Hepatocyte (in vitro differentiated cells): ENCODE measurements at regions not wholly inside any gene's neighbourhood (a gene's known extent, or its start where the extent isn't known, plus 50 kb on each side); places are given as distances from the start of the nearest gene placed in this dataset.
"Not testable (repeated sequence)": the region's sequence is repeated elsewhere in the genome, so short reads cannot be mapped to it uniquely, and the experiment has no call there.

ENCODE experiments used
- DNase-seq: peaks from one replicate; pipeline ENCODE4 v3.0.0-alpha.2; 2016; ENCODE audit warnings: low spot score
- H2AFZ ChIP-seq: fragments of 200-600 bp; sonication (generic); 2 replicates; pipeline ENCODE4 v1.6.0; 2016; ENCODE audit warnings: antibody characterized with exemption, mild to moderate bottlenecking
- H3K27ac ChIP-seq: fragments of 200-600 bp; sonication (generic); 2 replicates; pipeline ENCODE4 v1.5.1; 2016; ENCODE audit warnings: mild to moderate bottlenecking
- H3K27me3 ChIP-seq: fragments of 200-600 bp; sonication (generic); 2 replicates; pipeline ENCODE4 v1.6.1; 2016
- H3K36me3 ChIP-seq: fragments of 200-600 bp; sonication (generic); replicated peaks from 2 replicates; pipeline ENCODE4 v1.5.1; 2016; ENCODE audit warnings: low read depth; ENCODE audit not compliant: insufficient read depth
- H3K4me1 ChIP-seq: fragments of 200-600 bp; sonication (generic); 2 replicates; pipeline ENCODE4 v1.5.1; 2016; ENCODE audit warnings: mild to moderate bottlenecking, moderate library complexity; ENCODE audit not compliant: insufficient read depth
- H3K4me2 ChIP-seq: fragments of 200-600 bp; sonication (generic); 2 replicates; pipeline ENCODE4 v1.6.0; 2016
- H3K4me3 ChIP-seq: fragments of 200-600 bp; sonication (generic); 2 replicates; pipeline ENCODE4 v1.5.1; 2016; ENCODE audit warnings: mild to moderate bottlenecking
- H3K79me2 ChIP-seq: fragments of 200-600 bp; sonication (generic); 2 replicates; pipeline ENCODE4 v1.6.0; 2017; ENCODE audit warnings: mild to moderate bottlenecking
- H3K9me2 ChIP-seq: fragments of 200-600 bp; sonication (generic); replicated peaks from 2 replicates; pipeline ENCODE4 v1.6.0; 2017; ENCODE audit warnings: mild to moderate bottlenecking; ENCODE audit not compliant: insufficient read depth
- H3K9me3 ChIP-seq: fragments of 200-600 bp; sonication (generic); 2 replicates; pipeline ENCODE4 v1.5.1; 2016; ENCODE audit warnings: low read depth, mild to moderate bottlenecking
- H4K20me1 ChIP-seq: fragments of 200-600 bp; sonication (generic); 2 replicates; pipeline ENCODE4 v1.6.0; 2016; ENCODE audit warnings: mild to moderate bottlenecking; ENCODE audit not compliant: insufficient read depth, poor library complexity, severe bottlenecking
- EZH2 ChIP-seq: fragments of 200-600 bp; sonication (generic); IDR thresholded peaks from 2 replicates; pipeline ENCODE4 v1.6.1; 2016; ENCODE audit warnings: antibody characterized with exemption, mild to moderate bottlenecking, borderline replicate concordance
- EZH2phosphoT487 ChIP-seq: fragments of 200-600 bp; sonication (generic); IDR thresholded peaks from one replicate; pipeline ENCODE4 v1.6.1; 2018; ENCODE audit warnings: antibody characterized with exemption, mild to moderate bottlenecking, low read depth, moderate library complexity; ENCODE audit not compliant: unreplicated experiment, severe bottlenecking
- WGBS: methylation state at CpG from one replicate; pipeline ENCODE4 v1.1.6; 2016; ENCODE audit warnings: low lambda C conversion rate; ENCODE audit errors: missing lambda C conversion rate; 5-methylcytosine and 5-hydroxymethylcytosine counted together
- TF ChIP-seq, protein P1 (sequence below): fragments of 200-600 bp; sonication (generic); IDR thresholded peaks from 2 replicates; pipeline ENCODE4 v1.5.1; 2016; ENCODE audit warnings: antibody characterized with exemption, mild to moderate bottlenecking; ENCODE audit not compliant: poor library complexity

DNA sequence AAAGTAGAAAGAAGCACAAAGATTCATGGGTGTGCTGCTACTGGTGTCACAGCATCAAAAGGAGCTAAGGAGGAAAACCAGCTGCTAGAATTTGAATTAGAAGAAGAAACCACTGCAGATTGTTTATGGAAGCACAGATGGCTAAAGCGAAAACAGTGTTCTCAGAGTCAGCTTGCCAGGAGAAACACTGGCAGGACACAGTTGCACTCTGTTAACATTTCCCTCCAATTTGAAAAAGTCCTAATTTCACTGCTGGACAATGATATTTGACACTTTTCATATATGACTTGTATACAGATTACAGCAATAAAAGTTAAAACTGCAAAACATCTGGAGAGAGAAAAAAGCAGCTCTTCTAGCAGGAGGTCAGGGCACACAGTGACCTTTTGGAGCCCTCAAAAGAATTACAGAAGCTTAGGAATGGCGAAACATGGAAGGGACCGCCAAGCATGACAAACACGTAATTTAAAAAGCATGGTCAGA, 314.5 kb downstream of the COL12A1 start:
- TF ChIP-seq EZH2phosphoT487 (no peak), EZH2 (no peak)
- TF ChIP-seq, protein P1, sequence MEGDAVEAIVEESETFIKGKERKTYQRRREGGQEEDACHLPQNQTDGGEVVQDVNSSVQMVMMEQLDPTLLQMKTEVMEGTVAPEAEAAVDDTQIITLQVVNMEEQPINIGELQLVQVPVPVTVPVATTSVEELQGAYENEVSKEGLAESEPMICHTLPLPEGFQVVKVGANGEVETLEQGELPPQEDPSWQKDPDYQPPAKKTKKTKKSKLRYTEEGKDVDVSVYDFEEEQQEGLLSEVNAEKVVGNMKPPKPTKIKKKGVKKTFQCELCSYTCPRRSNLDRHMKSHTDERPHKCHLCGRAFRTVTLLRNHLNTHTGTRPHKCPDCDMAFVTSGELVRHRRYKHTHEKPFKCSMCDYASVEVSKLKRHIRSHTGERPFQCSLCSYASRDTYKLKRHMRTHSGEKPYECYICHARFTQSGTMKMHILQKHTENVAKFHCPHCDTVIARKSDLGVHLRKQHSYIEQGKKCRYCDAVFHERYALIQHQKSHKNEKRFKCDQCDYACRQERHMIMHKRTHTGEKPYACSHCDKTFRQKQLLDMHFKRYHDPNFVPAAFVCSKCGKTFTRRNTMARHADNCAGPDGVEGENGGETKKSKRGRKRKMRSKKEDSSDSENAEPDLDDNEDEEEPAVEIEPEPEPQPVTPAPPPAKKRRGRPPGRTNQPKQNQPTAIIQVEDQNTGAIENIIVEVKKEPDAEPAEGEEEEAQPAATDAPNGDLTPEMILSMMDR, result no peak
- Histone ChIP-seq H3K9me3 (no peaks in the 10 kb centered on the region), H3K9me2 (no peaks in the 10 kb centered on the region), H3K79me2 (no peaks in the 10 kb centered on the region), H3K27me3 (no peaks in the 10 kb centered on the region), H3K36me3 (no peaks in the 10 kb centered on the region), H3K4me3 (no peak overlapping the region), H2AFZ (no peak overlapping the region), H3K4me1 (no peaks in the 10 kb centered on the region), H4K20me1 (no peaks in the 10 kb centered on the region), H3K4me2 (no peak overlapping the region), H3K27ac (no peak overlapping the region)
- DNase-seq, result no peak
- 69% methylated on average over 4 of the region's 4 CpGs for WGBS

DNA sequence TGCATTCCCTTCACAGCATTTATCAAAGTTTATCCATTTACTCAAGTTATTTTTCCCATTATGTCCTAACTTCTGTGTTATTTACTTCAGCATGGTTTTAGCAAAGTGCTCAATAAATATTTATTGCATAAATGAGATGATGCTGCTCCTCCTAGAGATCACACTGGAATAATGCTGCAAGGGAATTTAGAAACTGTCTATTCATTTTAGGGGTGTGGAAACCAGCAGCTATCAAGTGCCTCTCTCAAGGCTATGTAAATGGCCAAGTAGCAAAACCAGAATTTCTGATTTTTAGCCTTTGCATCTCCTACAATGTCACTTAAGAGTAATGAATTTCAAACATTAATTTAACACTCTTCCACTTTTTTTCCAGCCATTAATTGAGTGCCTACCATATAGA, 316.2 kb downstream of the COL12A1 start:
- no peak overlapping the region for H3K4me2 ChIP-seq
- no peaks in the 10 kb centered on the region for H3K9me3 ChIP-seq
- no peaks in the 10 kb centered on the region for H3K36me3 ChIP-seq
- H3K4me3 ChIP-seq, result no peak overlapping the region
- H3K27ac ChIP-seq, result no peak overlapping the region
- H3K9me2 ChIP-seq, result no peaks in the 10 kb centered on the region
- DNase-seq, result no peak
- H3K4me1 ChIP-seq, result no peaks in the 10 kb centered on the region
- no peak overlapping the region for H2AFZ ChIP-seq
- H3K27me3 ChIP-seq, result no peaks in the 10 kb centered on the region
- TF ChIP-seq EZH2phosphoT487 (no peak), EZH2 (no peak)
- TF ChIP-seq, protein P1, result no peak
- no peaks in the 10 kb centered on the region for H4K20me1 ChIP-seq
- no peaks in the 10 kb centered on the region for H3K79me2 ChIP-seq

- not testable (repeated sequence) for H3K27ac ChIP-seq, H3K9me2 ChIP-seq, H3K79me2 ChIP-seq, H3K27me3 ChIP-seq, DNase-seq, H2AFZ ChIP-seq, H3K4me2 ChIP-seq, H4K20me1 ChIP-seq, H3K9me3 ChIP-seq, H3K4me3 ChIP-seq, H3K36me3 ChIP-seq, H3K4me1 ChIP-seq
- WGBS, result 80% methylated on average over 6 of the region's 6 CpGs
Measured at GRCh38 chr6:74888741-74889140, 317.1 kb downstream of the COL12A1 start.

DNA sequence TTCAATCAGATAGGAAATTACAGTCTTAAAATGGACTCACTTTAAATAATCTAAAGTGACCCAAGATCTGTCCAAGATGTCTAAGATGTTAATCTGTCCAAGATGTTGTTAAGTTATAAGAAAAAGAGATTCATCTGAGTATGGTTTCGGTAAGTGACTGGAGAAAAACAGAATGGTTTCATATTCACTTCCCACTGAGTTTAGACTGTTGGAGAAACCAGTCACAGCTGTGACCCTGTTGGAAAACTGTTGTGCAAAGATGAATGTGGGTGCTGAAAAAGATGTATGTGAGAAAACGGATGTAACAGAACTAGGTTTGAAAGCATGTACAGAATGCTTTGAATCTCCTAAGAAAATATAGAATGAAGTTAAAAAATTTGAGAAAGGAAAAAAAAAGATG, 325.9 kb downstream of the COL12A1 start:
- Histone ChIP-seq H3K4me1 (no peaks in the 10 kb centered on the region), H3K4me2 (no peak overlapping the region)
- 86% methylated on average over 2 of the region's 2 CpGs for WGBS

More for the DNA sequence above, 325.9 kb downstream of the COL12A1 start:
- Histone ChIP-seq H3K79me2 (no peaks in the 10 kb centered on the region), H3K9me2 (no peaks in the 10 kb centered on the region), H3K4me3 (no peak overlapping the region), H3K9me3 (no peaks in the 10 kb centered on the region), H4K20me1 (no peaks in the 10 kb centered on the region), H3K27ac (no peak overlapping the region), H3K36me3 (no peaks in the 10 kb centered on the region), H3K27me3 (no peaks in the 10 kb centered on the region), H2AFZ (no peak overlapping the region)
- DNase-seq, result no peak
- TF ChIP-seq, protein P1, result no peak
- TF ChIP-seq EZH2, result no peak
- TF ChIP-seq EZH2phosphoT487, result no peak
